PC-3 (cell line): ENCODE measurements at regions not wholly inside any gene's neighbourhood (a gene's known extent, or its start where the extent isn't known, plus 50 kb on each side); places are given as distances from the start of the nearest gene placed in this dataset.
"Not testable (repeated sequence)": the region's sequence is repeated elsewhere in the genome, so short reads cannot be mapped to it uniquely, and the experiment has no call there.

Experiments used
- ATAC-seq: fragments of 200-7000 bp; cut with Tn5 transposase; 2 replicates; pipeline ENCODE4 v1.9.1; 2020; ENCODE audit warnings: mild to moderate bottlenecking, moderate library complexity
- BruUV-seq: library from RNA; stranded (reverse); fragments of 400-500 nt; replicated peaks from 2 replicates; lab custom pipeline; 2021; lab: Mats Ljungman, UMichigan
- CTCF ChIA-PET: fragments of 300-600 bp; sonication (Branson Sonifier 250); formaldehyde crosslinking; loops from one replicate; lab custom pipeline; 2022; ENCODE audit warnings: antibody characterized with exemption; lab: Charles Lee
- POLR2A ChIA-PET: fragments of 300-600 bp; sonication (Branson Sonifier 250); formaldehyde crosslinking; loops from one replicate; lab custom pipeline; 2022; ENCODE audit warnings: antibody characterized with exemption; ENCODE audit not compliant: unreplicated experiment; lab: Charles Lee
- DNase-seq: peaks from one replicate; pipeline ENCODE4 v3.0.0-alpha.2; 2015
- H2AFZ ChIP-seq: fragments of 300-600 bp; sonication (generic); 2 replicates; pipeline ENCODE4 v1.6.0; 2016; ENCODE audit warnings: antibody characterized with exemption, low read length
- H3F3A ChIP-seq: fragments of 300-600 bp; sonication (generic); one replicate; pipeline ENCODE4 v1.6.0; 2017; ENCODE audit warnings: antibody characterized with exemption, low read length, control low read depth, mild to moderate bottlenecking; ENCODE audit not compliant: unreplicated experiment
- H3K27ac ChIP-seq: fragments of 300-600 bp; sonication (generic); 2 replicates; pipeline ENCODE4 v1.5.1; 2016; ENCODE audit warnings: mild to moderate bottlenecking, low read length
- H3K27me3 ChIP-seq: fragments of 300-600 bp; sonication (generic); 2 replicates; pipeline ENCODE4 v1.6.1; 2016; ENCODE audit warnings: low read length, mixed read lengths
- H3K36me3 ChIP-seq: fragments of 300-600 bp; sonication (generic); 2 replicates; pipeline ENCODE4 v1.6.1; 2016; ENCODE audit warnings: low read depth, mixed run types, low read length, mixed read lengths
- H3K4me1 ChIP-seq: fragments of 300-600 bp; sonication (generic); 2 replicates; pipeline ENCODE4 v1.5.1; 2016; ENCODE audit warnings: low read length; ENCODE audit not compliant: insufficient read depth
- H3K4me2 ChIP-seq: fragments of 300-600 bp; sonication (generic); 2 replicates; pipeline ENCODE4 v1.6.0; 2016; ENCODE audit warnings: low read length
- H3K4me3 ChIP-seq: fragments of 300-600 bp; sonication (generic); 2 replicates; pipeline ENCODE4 v1.5.1; 2016; ENCODE audit warnings: mild to moderate bottlenecking, low read length, mixed read lengths
- H3K79me2 ChIP-seq: fragments of 300-600 bp; sonication (generic); 2 replicates; pipeline ENCODE4 v1.6.1; 2017; ENCODE audit warnings: low read length, mixed read lengths
- H3K9ac ChIP-seq: fragments of 300-600 bp; sonication (generic); 2 replicates; pipeline ENCODE4 v1.6.0; 2016; ENCODE audit warnings: mild to moderate bottlenecking, low read length
- H3K9me2 ChIP-seq: fragments of 300-600 bp; sonication (generic); replicated peaks from 2 replicates; pipeline ENCODE4 v1.6.1; 2016; ENCODE audit warnings: mixed run types, low read length, mixed read lengths
- H3K9me3 ChIP-seq: fragments of 300-600 bp; sonication (generic); 2 replicates; pipeline ENCODE4 v1.6.1; 2016; ENCODE audit warnings: low read length, mixed read lengths
- H4K20me1 ChIP-seq: fragments of 300-600 bp; sonication (generic); 2 replicates; pipeline ENCODE4 v1.6.1; 2016; ENCODE audit warnings: low read length, mixed read lengths
- CTCF ChIP-seq: fragments of 300-600 bp; sonication (generic); conservative IDR thresholded peaks from 2 replicates; pipeline ENCODE4 v1.5.1; 2017; ENCODE audit warnings: antibody characterized with exemption, low read depth, mild to moderate bottlenecking, low read length
- EZH2 ChIP-seq: fragments of 300-600 bp; sonication (generic); IDR thresholded peaks from one replicate; pipeline ENCODE4 v1.6.1; 2017; ENCODE audit warnings: antibody characterized with exemption, mild to moderate bottlenecking, low read length; ENCODE audit not compliant: unreplicated experiment
- EZH2phosphoT487 ChIP-seq: fragments of 300-600 bp; sonication (generic); IDR thresholded peaks from 2 replicates; pipeline ENCODE4 v1.6.1; 2018; ENCODE audit warnings: mild to moderate bottlenecking, antibody characterized with exemption, low read length, borderline replicate concordance
- intact Hi-C: fragments of 100-400 bp; cut with micrococcal nuclease; formaldehyde crosslinking; loops from 2 replicates; pipeline ENCODE4 v1.9.0; 2023

- Histone ChIP-seq H3K4me1 (no peaks in the 10 kb centered on the region), H3K79me2 (no peaks in the 10 kb centered on the region), H3K9me2 (no peaks in the 10 kb centered on the region), H3K9me3 (no peaks in the 10 kb centered on the region), H3K36me3 (no peaks in the 10 kb centered on the region), H2AFZ (no peak overlapping the region), H3K27ac (no peak overlapping the region), H3K9ac (no peak overlapping the region), H3K4me3 (no peak overlapping the region), H4K20me1 (no peaks in the 10 kb centered on the region), H3K27me3 (0 out of 2 replicates have a peak, but pooled peaks cover 10% of the 10 kb centered on the region), H3F3A (no peaks in the 10 kb centered on the region), H3K4me2 (no peak overlapping the region)
- BruUV-seq = no TSS peak
- TF ChIP-seq EZH2phosphoT487 (no peak), EZH2 (no peak), CTCF (no peak)
- POLR2A ChIA-PET = no interaction called here
- no peak for ATAC-seq
- CTCF ChIA-PET = no interaction called here
- no peak for DNase-seq
- intact Hi-C loops = no loop called here
Measured at GRCh38 chr6:50390416-50390815, 322.9 kb upstream of the TFAP2D start.

- CTCF ChIA-PET, H3K9ac ChIP-seq, H3K4me1 ChIP-seq, H4K20me1 ChIP-seq, H3K4me3 ChIP-seq, H2AFZ ChIP-seq, H3K36me3 ChIP-seq, H3K79me2 ChIP-seq, H3K27me3 ChIP-seq, H3K4me2 ChIP-seq, H3F3A ChIP-seq, ATAC-seq, H3K27ac ChIP-seq, POLR2A ChIA-PET, H3K9me2 ChIP-seq, BruUV-seq, DNase-seq, intact Hi-C loops, H3K9me3 ChIP-seq: not testable (repeated sequence)
Measured at GRCh38 chr6:50394139-50394538, 319.2 kb upstream of the TFAP2D start.

- H3F3A ChIP-seq = no peaks in the 10 kb centered on the region
- ChIA-PET CTCF (no interaction called here), POLR2A (no interaction called here)
- H3K4me2 ChIP-seq = no peak overlapping the region
- H3K36me3 ChIP-seq = no peaks in the 10 kb centered on the region
- H2AFZ ChIP-seq = no peak overlapping the region
- H3K4me1 ChIP-seq = no peaks in the 10 kb centered on the region
- no peaks in the 10 kb centered on the region for H3K9me2 ChIP-seq
- H3K79me2 ChIP-seq = no peaks in the 10 kb centered on the region
- intact Hi-C loops = no loop called here
- DNase-seq (no peak), ATAC-seq (no peak)
- no TSS peak for BruUV-seq
- no peak overlapping the region for H3K27ac ChIP-seq
- H3K27me3 ChIP-seq = peaks cover 23% of the 10 kb centered on the region
- no peaks in the 10 kb centered on the region for H4K20me1 ChIP-seq
- no peak overlapping the region for H3K4me3 ChIP-seq
- no peak overlapping the region for H3K9ac ChIP-seq
- H3K9me3 ChIP-seq = no peaks in the 10 kb centered on the region
- no peak for TF ChIP-seq EZH2phosphoT487
- TF ChIP-seq EZH2 = no peak
- TF ChIP-seq CTCF = no peak
Measured at GRCh38 chr6:50404643-50405042, 308.7 kb upstream of the TFAP2D start.
